HG02623 (cell line): ENCODE measurements at regions not wholly inside any gene's neighbourhood (a gene's known extent, or its start where the extent isn't known, plus 50 kb on each side); places are given as distances from the start of the nearest gene placed in this dataset.
"Not testable (repeated sequence)": the region's sequence is repeated elsewhere in the genome, so short reads cannot be mapped to it uniquely, and the experiment has no call there.

Experiments used
- ATAC-seq: cut with Tn5 transposase; IDR thresholded peaks from one replicate; pipeline ENCODE4 v1.9.1; 2021; ENCODE audit warnings: moderate library complexity; ENCODE audit not compliant: unreplicated experiment

GRCh38 chr16:65315081-65315780 is 193.4 kb upstream of the CDH11 start:
- ATAC-seq = no peak

- no peak for ATAC-seq
Observed at GRCh38 chr16:65314627-65315008, 192.8 kb upstream of the CDH11 start.

GRCh38 chr16:65313936-65314626 is 192.2 kb upstream of the CDH11 start:
- ATAC-seq = no peak

DNA sequence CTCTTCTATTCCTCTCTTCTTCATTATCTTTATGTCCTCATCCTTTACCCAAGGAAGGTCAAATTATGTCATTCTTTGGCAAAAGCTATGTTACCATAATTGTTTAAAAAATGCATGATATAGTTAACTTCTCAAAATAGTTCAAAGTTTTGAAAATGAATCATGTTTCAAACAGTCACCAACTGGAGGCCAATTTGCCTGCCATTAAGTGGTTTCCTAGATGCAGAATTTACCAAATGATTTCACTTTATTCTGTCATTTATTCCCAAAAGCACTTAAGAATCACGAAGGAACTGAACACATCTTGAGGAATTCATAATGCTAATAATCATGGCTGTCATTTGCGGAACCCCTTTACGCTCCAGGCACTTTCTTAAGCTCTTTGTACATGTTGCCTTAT is 190.9 kb upstream of the CDH11 start:
- no peak for ATAC-seq

GRCh38 chr16:65312071-65312470 is 190.2 kb upstream of the CDH11 start:
- ATAC-seq = no peak

DNA sequence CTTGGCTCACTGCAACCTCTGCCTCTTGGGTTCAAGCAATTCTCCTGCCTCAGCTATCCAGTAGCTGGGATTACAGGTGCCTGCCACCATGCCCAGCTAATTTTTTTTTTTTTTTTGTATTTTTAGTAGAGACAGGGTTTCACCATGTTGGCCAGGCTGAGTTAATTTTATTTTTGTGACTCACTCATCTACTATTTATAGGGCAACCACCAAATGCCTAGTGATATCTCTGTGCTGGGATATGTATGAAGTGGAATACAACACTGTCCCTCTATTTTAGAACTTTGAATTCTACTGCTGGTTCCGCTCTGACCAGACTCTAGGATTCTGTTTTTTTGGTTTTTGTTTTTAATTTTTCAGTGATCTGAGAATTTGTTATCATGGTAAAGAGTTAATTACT is 188.6 kb upstream of the CDH11 start:
- ATAC-seq = not testable (repeated sequence)

DNA sequence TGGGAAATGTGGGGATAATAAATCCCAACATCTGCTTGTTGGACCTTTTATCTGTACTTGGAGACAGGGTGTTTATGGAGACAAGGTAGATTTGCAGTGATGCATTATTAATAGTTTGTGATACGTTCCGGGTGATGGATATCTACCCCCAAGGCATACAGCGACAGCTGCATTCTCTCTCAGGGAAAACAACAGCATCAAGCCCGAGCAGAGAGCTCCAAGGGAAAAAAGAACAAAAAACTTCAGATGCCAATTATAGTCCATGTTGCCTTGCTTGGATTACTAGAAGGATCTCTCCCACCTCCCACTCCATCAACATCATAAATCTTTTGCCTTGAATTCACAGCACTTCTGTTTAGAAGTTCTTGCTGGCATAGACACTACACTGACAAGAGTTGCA is 187.5 kb upstream of the CDH11 start:
- no peak for ATAC-seq

DNA sequence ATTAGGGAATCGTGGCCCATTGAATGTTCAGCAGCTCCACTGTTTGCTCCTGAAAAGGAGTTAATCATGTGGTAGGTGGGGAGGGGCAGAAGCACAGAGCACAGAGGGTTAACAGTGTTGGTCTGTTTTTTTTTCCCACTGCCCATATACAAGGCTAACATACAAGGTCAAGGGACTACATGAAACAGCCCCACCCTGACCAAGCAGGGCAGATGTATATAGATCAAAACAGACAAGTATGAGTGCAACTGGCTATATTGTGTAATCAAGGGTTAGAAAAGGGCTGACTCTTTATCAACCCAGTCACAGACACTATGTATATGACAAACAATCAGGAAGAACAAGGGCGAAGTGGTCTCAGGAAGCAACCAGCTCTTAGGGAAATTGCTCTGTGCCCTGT is 186.6 kb upstream of the CDH11 start:
- no peak for ATAC-seq

- no peak for ATAC-seq
Observed at GRCh38 chr16:65307286-65307685, 185.4 kb upstream of the CDH11 start.

GRCh38 chr16:65306722-65307121 is 184.9 kb upstream of the CDH11 start:
- no peak for ATAC-seq

GRCh38 chr16:65306300-65306699 is 184.4 kb upstream of the CDH11 start:
- ATAC-seq = no peak

GRCh38 chr16:65305266-65305959 is 183.6 kb upstream of the CDH11 start:
- no peak for ATAC-seq

- no peak for ATAC-seq
Observed at GRCh38 chr16:65301029-65301428, 179.2 kb upstream of the CDH11 start.

DNA sequence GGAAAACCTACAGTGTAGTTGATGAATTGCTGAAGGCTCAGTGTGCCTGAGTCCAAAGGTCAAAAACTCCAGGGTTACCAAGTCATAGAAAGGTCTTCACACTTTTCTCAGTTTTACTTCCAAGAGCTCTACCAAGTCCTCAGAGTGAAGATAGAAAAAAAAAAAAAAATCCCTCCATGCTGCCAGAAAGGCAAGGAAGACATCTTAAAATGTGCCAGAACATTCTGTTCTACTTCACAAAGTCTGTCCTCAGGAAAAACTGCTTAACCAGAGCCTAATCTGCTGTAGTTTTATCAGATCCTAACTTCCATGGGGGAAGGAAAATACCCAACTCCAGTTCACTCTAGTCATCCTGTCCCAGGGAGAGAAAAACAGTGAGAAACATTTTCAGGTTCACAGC is 175.6 kb upstream of the CDH11 start:
- ATAC-seq = no peak

GRCh38 chr16:65295527-65295926 is 173.7 kb upstream of the CDH11 start:
- ATAC-seq = no peak

GRCh38 chr16:65294708-65295107 is 172.8 kb upstream of the CDH11 start:
- ATAC-seq = no peak

- no peak for ATAC-seq
Observed at GRCh38 chr16:65294165-65294564, 172.3 kb upstream of the CDH11 start.

DNA sequence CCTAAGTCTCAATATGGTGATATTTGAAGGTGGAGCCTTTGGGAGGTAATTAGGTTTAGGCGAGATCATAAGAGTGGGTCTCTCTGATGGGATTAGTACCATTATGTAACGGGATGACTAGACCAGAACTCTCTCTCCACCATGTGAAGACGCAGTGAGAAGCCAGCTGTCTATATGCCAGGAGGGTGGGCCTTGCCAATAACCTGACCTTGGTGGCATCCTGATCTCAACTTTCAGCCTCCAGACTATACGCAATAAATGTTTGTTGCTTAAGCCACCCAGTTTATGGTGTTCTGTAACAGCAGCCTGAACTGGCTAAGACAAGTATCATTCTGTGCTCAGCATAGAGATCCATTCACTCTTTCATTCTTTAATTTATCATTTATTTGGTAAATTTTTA is 167.2 kb upstream of the CDH11 start:
- ATAC-seq = no peak

DNA sequence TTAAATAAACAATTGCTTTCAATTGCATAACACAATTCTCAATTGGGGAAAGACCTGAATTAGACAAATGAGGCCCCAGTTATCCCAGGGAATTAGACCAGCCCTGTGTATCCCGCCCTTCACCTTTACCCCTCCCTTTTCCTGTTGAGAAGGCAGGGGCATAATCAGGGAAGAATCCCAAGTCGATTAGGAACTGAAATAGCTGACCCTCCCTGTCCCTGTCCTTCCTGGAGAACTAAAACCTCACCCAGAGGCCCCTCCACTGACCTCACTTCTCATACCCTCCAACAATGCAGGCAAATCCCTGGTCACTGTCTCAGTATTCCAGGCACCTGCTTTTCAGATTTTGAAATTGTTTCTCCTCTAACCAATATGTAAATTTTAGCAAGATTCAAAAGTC is 165.4 kb upstream of the CDH11 start:
- ATAC-seq = no peak

DNA sequence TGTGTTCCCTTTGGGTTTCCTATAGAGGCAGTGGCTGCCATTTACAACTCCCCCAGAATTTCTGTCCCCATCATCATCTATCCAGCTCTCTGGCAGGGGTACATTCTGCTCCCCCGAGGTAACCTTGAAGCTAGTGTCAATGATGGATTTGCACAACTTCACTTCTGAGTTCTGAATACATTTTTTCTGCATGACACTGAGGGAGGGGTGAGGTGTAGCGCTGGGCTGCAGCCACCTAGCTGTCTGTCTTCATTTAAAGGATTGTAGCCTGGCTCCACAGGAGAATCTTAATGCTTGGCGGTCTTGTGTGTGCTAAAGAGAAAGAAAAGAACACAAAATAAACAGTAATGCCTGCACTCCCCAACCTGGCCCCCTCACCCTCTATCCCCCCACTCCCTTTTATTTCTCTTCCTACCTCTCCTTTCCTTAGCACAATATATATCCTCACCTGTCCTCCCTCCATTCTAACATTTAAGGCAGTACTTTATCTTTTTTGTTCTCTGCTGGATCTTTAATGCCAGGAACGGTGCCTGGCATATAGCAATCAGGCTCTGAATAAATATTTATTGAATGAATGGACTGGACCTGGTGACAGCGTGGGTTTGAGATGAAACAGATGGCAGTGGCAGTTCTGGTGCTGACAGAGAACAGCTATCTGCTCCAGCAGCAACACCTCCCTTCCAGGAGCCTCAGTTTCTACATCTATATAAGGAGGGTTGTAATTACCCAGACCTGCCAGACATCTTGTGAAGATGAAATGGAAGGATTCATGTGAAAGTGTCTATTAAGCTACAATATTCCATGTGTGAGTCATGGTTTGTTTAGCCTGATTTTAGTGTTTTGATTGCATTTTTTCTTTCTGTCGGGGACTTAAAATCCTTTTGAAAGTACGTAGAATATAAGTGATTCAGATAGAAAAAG is 163.5 kb upstream of the CDH11 start:
- no peak for ATAC-seq

DNA sequence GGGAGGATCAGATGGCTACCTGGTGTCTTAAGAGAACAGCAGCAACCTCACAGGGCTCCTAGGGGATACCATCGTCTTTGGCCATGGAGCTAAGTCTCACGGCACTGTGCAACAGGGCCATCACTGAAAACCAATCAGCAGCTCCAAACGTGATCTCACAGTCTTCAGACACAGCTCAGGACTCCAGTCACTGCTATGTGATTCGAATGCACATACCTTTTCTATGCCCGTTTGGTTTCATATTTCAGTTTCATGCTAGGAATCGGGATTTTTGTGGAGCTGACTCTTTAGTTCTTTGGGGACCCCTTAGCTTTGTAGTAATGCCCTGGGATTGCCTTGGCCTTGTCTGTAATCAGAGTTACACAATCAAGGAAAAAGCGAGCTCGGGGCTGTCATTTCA is 162.8 kb upstream of the CDH11 start:
- ATAC-seq = no peak
